KMS-11 (cell line): ENCODE measurements at regions not wholly inside any gene's neighbourhood (a gene's known extent, or its start where the extent isn't known, plus 50 kb on each side); places are given as distances from the start of the nearest gene placed in this dataset.

Experiments used
- H2AFZ ChIP-seq: fragments of 200-600 bp; sonication (generic); 2 replicates; pipeline ENCODE4 v1.6.1; 2016; ENCODE audit warnings: antibody characterized with exemption, mixed run types, low read depth
- H3K27ac ChIP-seq: fragments of 200-600 bp; sonication (generic); 2 replicates; pipeline ENCODE4 v1.6.1; 2016; ENCODE audit warnings: mild to moderate bottlenecking, mixed run types
- H3K27me3 ChIP-seq: fragments of 200-600 bp; sonication (generic); 2 replicates; pipeline ENCODE4 v1.6.1; 2017; ENCODE audit warnings: mild to moderate bottlenecking, low read depth, mixed run types, moderate library complexity; ENCODE audit not compliant: insufficient read depth
- H3K36me3 ChIP-seq: fragments of 200-600 bp; sonication (generic); 2 replicates; pipeline ENCODE4 v1.6.1; 2017; ENCODE audit warnings: mild to moderate bottlenecking, mixed run types; ENCODE audit not compliant: insufficient read depth
- H3K4me1 ChIP-seq: fragments of 200-600 bp; sonication (generic); 2 replicates; pipeline ENCODE4 v1.6.1; 2016; ENCODE audit warnings: mild to moderate bottlenecking, low read depth, mixed run types; ENCODE audit not compliant: poor library complexity, severe bottlenecking
- H3K4me2 ChIP-seq: fragments of 200-600 bp; sonication (generic); 2 replicates; pipeline ENCODE4 v1.7.0; 2016; ENCODE audit warnings: mild to moderate bottlenecking, mixed run types
- H3K4me3 ChIP-seq: fragments of 200-600 bp; sonication (generic); IDR thresholded peaks from 2 replicates; pipeline ENCODE4 v1.6.1; 2017; ENCODE audit warnings: low read depth, low read length, mixed read lengths; ENCODE audit not compliant: insufficient read depth
- H3K79me2 ChIP-seq: fragments of 200-600 bp; sonication (generic); 2 replicates; pipeline ENCODE4 v1.6.1; 2016; ENCODE audit warnings: low read depth, mixed run types; ENCODE audit not compliant: insufficient read depth
- H3K9ac ChIP-seq: fragments of 200-600 bp; sonication (generic); 2 replicates; pipeline ENCODE4 v1.6.1; 2016; ENCODE audit warnings: mild to moderate bottlenecking, mixed run types
- H4K20me1 ChIP-seq: fragments of 200-600 bp; sonication (generic); 2 replicates; pipeline ENCODE4 v1.6.1; 2016; ENCODE audit warnings: mild to moderate bottlenecking, mixed run types; ENCODE audit not compliant: insufficient read depth
- TF ChIP-seq, protein P1 (sequence below): fragments of 200-600 bp; sonication (generic); conservative IDR thresholded peaks from 2 replicates; pipeline ENCODE4 v1.6.1; 2017; ENCODE audit warnings: low read depth, mild to moderate bottlenecking, antibody characterized with exemption, low read length, moderate library complexity, mixed read lengths

DNA sequence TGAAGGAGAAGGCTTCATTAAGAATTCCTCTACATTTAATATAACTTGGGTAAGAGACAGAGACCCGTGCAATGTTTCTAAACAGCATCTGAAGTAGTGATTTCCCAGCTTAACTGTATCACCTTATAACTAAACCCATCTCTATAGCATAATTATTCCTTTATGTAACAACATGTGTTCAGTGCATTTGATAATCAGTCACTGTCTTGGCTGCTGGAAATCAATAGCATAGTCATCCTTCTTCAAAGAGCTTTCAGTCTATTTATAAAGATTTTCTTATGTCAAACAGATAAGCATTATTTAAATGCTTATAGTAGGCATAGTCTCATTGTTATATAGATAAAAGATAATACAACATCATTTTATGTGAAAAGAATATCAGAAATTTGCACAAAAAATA, 80.1 kb upstream of the TYRP1 start:
- no peak overlapping the region for H2AFZ ChIP-seq
- H3K4me2 ChIP-seq = no peak overlapping the region
- no peak overlapping the region for H3K4me3 ChIP-seq
- H4K20me1 ChIP-seq = no peaks in the 10 kb centered on the region
- H3K27me3 ChIP-seq = no peaks in the 10 kb centered on the region
- no peaks in the 10 kb centered on the region for H3K79me2 ChIP-seq
- H3K9ac ChIP-seq = no peak overlapping the region
- H3K36me3 ChIP-seq = no peaks in the 10 kb centered on the region
- TF ChIP-seq, protein P1, sequence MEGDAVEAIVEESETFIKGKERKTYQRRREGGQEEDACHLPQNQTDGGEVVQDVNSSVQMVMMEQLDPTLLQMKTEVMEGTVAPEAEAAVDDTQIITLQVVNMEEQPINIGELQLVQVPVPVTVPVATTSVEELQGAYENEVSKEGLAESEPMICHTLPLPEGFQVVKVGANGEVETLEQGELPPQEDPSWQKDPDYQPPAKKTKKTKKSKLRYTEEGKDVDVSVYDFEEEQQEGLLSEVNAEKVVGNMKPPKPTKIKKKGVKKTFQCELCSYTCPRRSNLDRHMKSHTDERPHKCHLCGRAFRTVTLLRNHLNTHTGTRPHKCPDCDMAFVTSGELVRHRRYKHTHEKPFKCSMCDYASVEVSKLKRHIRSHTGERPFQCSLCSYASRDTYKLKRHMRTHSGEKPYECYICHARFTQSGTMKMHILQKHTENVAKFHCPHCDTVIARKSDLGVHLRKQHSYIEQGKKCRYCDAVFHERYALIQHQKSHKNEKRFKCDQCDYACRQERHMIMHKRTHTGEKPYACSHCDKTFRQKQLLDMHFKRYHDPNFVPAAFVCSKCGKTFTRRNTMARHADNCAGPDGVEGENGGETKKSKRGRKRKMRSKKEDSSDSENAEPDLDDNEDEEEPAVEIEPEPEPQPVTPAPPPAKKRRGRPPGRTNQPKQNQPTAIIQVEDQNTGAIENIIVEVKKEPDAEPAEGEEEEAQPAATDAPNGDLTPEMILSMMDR = no peak
- no peak overlapping the region for H3K27ac ChIP-seq
- H3K4me1 ChIP-seq = no peaks in the 10 kb centered on the region

GRCh38 chr9:12614488-12614887, 78.7 kb upstream of the TYRP1 start:
- Histone ChIP-seq H3K4me1 (no peaks in the 10 kb centered on the region), H2AFZ (no peak overlapping the region), H3K36me3 (no peaks in the 10 kb centered on the region), H3K79me2 (no peaks in the 10 kb centered on the region), H4K20me1 (no peaks in the 10 kb centered on the region), H3K27me3 (no peaks in the 10 kb centered on the region), H3K4me2 (no peak overlapping the region), H3K27ac (no peak overlapping the region), H3K9ac (no peak overlapping the region), H3K4me3 (no peak overlapping the region)
- TF ChIP-seq, protein P1 = no peak

GRCh38 chr9:12618956-12619355, 74.2 kb upstream of the TYRP1 start:
- H4K20me1 ChIP-seq = no peaks in the 10 kb centered on the region
- H3K4me2 ChIP-seq = no peak overlapping the region
- no peak overlapping the region for H3K27ac ChIP-seq
- no peaks in the 10 kb centered on the region for H3K4me1 ChIP-seq
- no peak overlapping the region for H2AFZ ChIP-seq
- H3K79me2 ChIP-seq = no peaks in the 10 kb centered on the region
- no peak overlapping the region for H3K4me3 ChIP-seq
- H3K27me3 ChIP-seq = no peaks in the 10 kb centered on the region
- H3K9ac ChIP-seq = no peak overlapping the region
- H3K36me3 ChIP-seq = no peaks in the 10 kb centered on the region
- TF ChIP-seq, protein P1 = no peak

GRCh38 chr9:12625844-12626243, 67.3 kb upstream of the TYRP1 start:
- no peaks in the 10 kb centered on the region for H3K27me3 ChIP-seq
- no peak overlapping the region for H3K4me3 ChIP-seq
- H3K36me3 ChIP-seq = no peaks in the 10 kb centered on the region
- H3K79me2 ChIP-seq = no peaks in the 10 kb centered on the region
- TF ChIP-seq, protein P1 = no peak
- H2AFZ ChIP-seq = no peak overlapping the region
- peaks cover 10% of the 10 kb centered on the region for H3K4me1 ChIP-seq
- H4K20me1 ChIP-seq = no peaks in the 10 kb centered on the region
- no peak overlapping the region for H3K27ac ChIP-seq
- H3K4me2 ChIP-seq = no peak overlapping the region
- H3K9ac ChIP-seq = no peak overlapping the region
